ENCODE measurements at regions not wholly inside any gene's neighbourhood (a gene's known extent, or its start where the extent isn't known, plus 50 kb on each side); places are given as distances from the start of the nearest gene placed in this dataset.

GRCh38 chr1:234958706-234959657, 169.7 kb downstream of the TOMM20 start:
- BruUV-seq (replicated peaks), result no TSS peak
- peaks cover 99% of the 10 kb centered on the region for H3K4me1 ChIP-seq (ENCODE audit: insufficient read depth, low read length, poor library complexity, severe bottlenecking)
- H3K4me3 ChIP-seq (ENCODE audit: low read depth, low read length, poor library complexity, severe bottlenecking), result no peak overlapping the region
- H3K79me2 ChIP-seq (ENCODE audit: insufficient read depth, low read depth, low read length), result no peaks in the 10 kb centered on the region
- intact Hi-C loops (cut with micrococcal nuclease; ENCODE audit: unreplicated experiment), result no loop called here
- 0 out of 2 replicates have a peak overlapping the region, but pooled peaks have one; percentile 8 for H3K4me2 ChIP-seq (ENCODE audit: low read length)
- TF ChIP-seq, protein P1, sequence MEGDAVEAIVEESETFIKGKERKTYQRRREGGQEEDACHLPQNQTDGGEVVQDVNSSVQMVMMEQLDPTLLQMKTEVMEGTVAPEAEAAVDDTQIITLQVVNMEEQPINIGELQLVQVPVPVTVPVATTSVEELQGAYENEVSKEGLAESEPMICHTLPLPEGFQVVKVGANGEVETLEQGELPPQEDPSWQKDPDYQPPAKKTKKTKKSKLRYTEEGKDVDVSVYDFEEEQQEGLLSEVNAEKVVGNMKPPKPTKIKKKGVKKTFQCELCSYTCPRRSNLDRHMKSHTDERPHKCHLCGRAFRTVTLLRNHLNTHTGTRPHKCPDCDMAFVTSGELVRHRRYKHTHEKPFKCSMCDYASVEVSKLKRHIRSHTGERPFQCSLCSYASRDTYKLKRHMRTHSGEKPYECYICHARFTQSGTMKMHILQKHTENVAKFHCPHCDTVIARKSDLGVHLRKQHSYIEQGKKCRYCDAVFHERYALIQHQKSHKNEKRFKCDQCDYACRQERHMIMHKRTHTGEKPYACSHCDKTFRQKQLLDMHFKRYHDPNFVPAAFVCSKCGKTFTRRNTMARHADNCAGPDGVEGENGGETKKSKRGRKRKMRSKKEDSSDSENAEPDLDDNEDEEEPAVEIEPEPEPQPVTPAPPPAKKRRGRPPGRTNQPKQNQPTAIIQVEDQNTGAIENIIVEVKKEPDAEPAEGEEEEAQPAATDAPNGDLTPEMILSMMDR (conservative IDR thresholded peaks at IDR 0.05; ENCODE audit: low read length), result no peak
- no peak for TF ChIP-seq EZH2phosphoT487 (IDR thresholded peaks at IDR 0.05; ENCODE audit: borderline replicate concordance, low read depth, low read length)
- POLR2A ChIA-PET, result interaction anchor here (0.5 to 4.3 kb wide), 9 partner anchors 11 to 442 kb away, joined by 3 to 18 read pairs (median 3); no protein-coding TSS in a partner anchor
- H3K9me3 ChIP-seq (ENCODE audit: low read length), result no peaks in the 10 kb centered on the region
- H3K27ac ChIP-seq (ENCODE audit: low read depth, low read length, poor library complexity, severe bottlenecking), result no peak overlapping the region
- H3K9me2 ChIP-seq (ENCODE audit: insufficient read depth, low read length), result no peaks in the 10 kb centered on the region
- DNase-seq (ENCODE audit: low spot score), result no peak
- H3K36me3 ChIP-seq (ENCODE audit: insufficient read depth, low read length), result no peaks in the 10 kb centered on the region
- H4K20me1 ChIP-seq (ENCODE audit: insufficient read depth, low read length), result no peaks in the 10 kb centered on the region
- CTCF ChIA-PET (ENCODE audit: unreplicated experiment), result no interaction called here
- H2AFZ ChIP-seq (ENCODE audit: low read length), result peak overlapping the region; percentile 95

DNA sequence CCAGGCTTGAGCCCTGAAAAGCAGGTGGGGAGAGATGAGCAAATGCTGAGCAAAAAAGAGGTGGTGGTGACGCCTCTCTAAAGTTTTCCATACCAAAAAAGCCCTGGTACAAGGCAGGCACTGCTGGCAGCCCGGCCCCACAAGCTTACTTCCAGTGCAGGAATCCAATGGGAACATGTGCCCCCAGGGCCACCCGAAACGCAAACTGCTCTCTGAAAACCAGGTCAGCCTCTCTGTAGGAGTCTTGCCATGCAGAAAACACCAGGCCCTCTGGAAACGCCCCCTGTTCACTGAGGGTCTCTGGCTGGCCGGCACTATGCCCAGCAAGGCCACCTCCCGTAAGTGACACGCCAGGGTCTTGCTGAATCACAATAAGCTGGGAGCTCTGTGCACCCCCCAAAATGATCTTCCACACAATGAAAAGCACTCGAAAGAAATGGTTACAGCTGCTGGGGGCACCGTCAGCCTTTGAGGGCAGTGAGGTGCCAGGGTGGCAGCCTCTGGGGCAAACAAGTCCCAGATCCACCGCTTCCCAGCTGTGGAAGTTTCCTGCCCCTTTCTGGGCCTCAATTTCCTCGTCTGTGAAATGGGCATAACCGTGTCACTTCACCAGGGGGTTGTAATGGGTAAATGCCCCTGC, 170.5 kb downstream of the TOMM20 start:
- H3K9me2 ChIP-seq (ENCODE audit: insufficient read depth, low read length), result no peaks in the 10 kb centered on the region
- intact Hi-C loops (cut with micrococcal nuclease; ENCODE audit: unreplicated experiment), result no loop called here
- peaks cover 94% of the 10 kb centered on the region for H3K4me1 ChIP-seq (ENCODE audit: insufficient read depth, low read length, poor library complexity, severe bottlenecking)
- CTCF ChIA-PET (ENCODE audit: unreplicated experiment), result no interaction called here
- DNase-seq (ENCODE audit: low spot score), result no peak
- BruUV-seq (replicated peaks), result no TSS peak
- POLR2A ChIA-PET, result interaction anchor here (0.6 to 4.3 kb wide), 8 partner anchors 10 to 441 kb away, joined by 3 to 18 read pairs (median 3); no protein-coding TSS in a partner anchor
- H3K36me3 ChIP-seq (ENCODE audit: insufficient read depth, low read length), result no peaks in the 10 kb centered on the region
- H3K9me3 ChIP-seq (ENCODE audit: low read length), result no peaks in the 10 kb centered on the region
- no peaks in the 10 kb centered on the region for H4K20me1 ChIP-seq (ENCODE audit: insufficient read depth, low read length)
- no peaks in the 10 kb centered on the region for H3K79me2 ChIP-seq (ENCODE audit: insufficient read depth, low read depth, low read length)
- H3K4me2 ChIP-seq (ENCODE audit: low read length), result peak overlapping the region; percentile 8; the same call in 1 of the 2 replicates
- H2AFZ ChIP-seq (ENCODE audit: low read length), result peak overlapping the region; percentile 95
- H3K27ac ChIP-seq (ENCODE audit: low read depth, low read length, poor library complexity, severe bottlenecking), result no peak overlapping the region
- TF ChIP-seq EZH2phosphoT487 (IDR thresholded peaks at IDR 0.05; ENCODE audit: borderline replicate concordance, low read depth, low read length), result no peak
- TF ChIP-seq, protein P1 (conservative IDR thresholded peaks at IDR 0.05; ENCODE audit: low read length), result no peak
- H3K4me3 ChIP-seq (ENCODE audit: low read depth, low read length, poor library complexity, severe bottlenecking), result no peak overlapping the region

Data from OCI-LY7 (cell line).